NCI-H345 treated with DMSO at 0.1 percent for 48 hours (cell line): ENCODE measurements at regions not wholly inside any gene's neighbourhood (a gene's known extent, or its start where the extent isn't known, plus 50 kb on each side); places are given as distances from the start of the nearest gene placed in this dataset.

Source experiments
- DNase-seq: peaks from one replicate; lab custom pipeline; 2025; ENCODE audit not compliant: unreplicated experiment; lab: John Stamatoyannopoulos, UW

- DNase-seq, result no peak
Observed at GRCh38 chr7:115719963-115720362, 310.6 kb downstream of the TFEC start.

- DNase-seq, result no peak
Observed at GRCh38 chr7:115709664-115710063, 320.9 kb downstream of the TFEC start.

DNA sequence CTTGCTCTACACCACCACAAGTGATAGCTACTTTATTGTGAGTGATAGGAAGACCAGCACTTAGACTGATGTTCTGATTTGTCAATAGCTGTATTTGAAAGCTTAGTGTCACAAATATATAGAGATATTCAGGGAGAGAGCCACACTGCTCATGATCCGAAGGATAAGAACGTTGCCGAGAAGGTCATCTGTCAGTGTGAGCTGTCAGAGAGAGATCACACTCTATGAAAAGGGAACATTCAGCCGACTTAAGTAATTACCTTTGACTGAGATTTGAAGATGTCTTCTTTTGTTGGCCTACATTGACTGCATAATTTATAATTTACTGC is 322.6 kb downstream of the TFEC start:
- DNase-seq, result no peak

DNA sequence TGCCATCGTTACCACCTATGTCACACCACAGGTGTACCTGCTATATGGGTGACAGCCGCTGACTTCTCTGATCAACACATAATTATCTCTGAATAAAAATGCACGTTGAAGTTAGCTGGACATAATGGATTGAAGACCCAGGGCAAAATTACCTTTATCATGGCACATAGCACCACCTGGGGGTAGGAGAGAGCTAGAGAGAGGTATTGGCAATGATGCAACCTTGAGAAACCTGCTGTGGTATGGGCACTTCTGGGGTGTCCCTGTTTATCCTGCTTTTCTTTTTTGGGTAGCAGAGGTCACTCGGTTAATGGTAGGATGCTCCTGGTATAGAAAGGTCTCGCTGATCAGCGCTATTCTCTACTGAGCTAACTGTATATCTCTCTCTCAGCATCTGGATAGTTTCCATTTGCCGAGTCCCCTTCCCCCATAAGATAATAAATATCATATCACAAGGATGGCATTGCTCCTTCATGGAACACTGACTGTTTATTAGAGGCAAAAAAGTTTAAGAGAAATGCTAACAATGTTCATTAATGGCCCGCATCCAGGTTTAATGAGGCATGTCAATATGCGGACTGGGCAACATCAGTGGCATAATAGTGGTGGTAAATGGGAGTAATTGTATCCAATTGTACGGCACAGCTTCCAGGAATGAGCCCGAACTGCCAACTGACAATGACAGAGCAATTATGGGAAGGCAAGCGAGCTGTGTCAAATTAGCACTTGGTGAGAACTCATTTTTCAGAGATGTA is 323.1 kb downstream of the TFEC start:
- DNase-seq, result peak; percentile 85

- no peak for DNase-seq
Observed at GRCh38 chr7:115704884-115705283, 325.7 kb downstream of the TFEC start.

- no peak for DNase-seq
Observed at GRCh38 chr7:115701141-115701540, 329.4 kb downstream of the TFEC start.

DNA sequence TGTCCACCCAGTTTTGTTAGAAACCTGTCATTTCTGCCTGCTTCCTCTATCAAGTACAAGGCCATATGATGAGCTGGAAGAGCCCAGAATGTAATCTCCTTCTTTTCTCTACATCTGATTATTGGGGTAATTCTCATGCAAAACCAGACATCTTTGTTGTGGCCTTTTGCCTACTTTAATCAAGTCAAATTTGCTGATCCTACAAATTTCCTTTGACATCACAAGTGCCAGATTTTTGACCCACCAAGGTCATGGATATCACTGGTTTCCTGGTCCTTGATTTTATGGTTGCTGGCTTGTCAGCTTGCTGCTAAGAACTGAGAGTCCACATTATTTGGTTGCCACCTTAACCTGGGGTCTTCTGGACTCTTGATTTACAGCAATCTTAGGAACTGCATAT is 336.1 kb downstream of the TFEC start:
- no peak for DNase-seq

GRCh38 chr7:115693779-115694178 is 336.8 kb downstream of the TFEC start:
- no peak for DNase-seq

DNA sequence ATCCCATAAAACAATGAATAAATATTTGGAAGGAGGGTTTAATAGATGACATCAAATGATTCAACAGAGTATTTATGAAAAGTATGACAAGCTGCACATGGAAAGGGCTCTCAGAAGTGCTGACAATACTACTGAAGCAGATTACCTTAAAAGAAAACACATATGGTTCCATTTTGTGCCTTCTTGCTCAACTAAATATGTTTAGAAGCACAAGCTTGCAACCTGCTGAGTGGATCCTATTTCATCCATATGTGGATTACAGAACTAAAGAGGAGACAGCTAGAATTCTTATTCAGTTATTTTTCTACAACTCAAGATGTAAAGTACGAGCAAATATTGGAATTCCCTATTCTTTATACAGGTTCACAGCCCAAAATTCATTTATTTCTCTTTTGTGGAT is 340.6 kb downstream of the TFEC start:
- DNase-seq, result no peak

DNA sequence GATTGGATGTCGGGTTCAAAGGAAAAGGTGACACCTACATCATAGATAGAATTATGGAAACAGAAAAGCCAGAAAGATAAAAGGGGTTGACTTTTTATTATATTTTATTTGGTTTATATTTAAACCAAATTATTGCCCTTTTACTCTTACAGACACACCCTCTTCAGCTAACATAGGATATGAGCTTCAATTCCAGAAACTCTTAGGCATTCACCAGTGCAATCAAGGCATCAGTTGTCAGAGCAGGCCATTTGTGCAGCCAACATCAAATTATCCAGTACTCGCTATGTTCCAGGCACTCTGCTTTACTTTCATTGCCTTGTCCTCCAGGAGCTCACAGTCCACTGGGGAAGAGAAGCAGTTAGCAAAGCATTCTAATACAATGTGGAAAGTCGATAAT is 347.5 kb downstream of the TFEC start:
- no peak for DNase-seq

DNA sequence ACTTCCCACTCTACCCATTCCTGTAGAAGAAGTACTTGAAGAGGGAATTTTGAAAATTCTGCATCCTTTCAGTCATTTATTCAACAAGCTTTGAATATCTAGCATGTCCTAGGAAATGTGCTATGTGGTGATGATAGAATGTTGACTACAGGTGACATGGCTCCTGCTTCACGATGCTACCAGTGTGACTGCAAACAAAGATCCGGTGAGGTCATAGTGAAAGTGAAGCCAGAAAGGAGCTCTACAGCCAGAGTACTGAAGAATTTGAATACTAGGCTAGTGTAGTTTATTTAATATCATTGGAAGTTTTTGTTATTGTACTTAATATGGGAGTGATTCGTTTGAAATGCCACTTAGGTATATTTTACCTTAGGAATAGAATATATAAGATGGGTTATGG is 348.1 kb downstream of the TFEC start:
- no peak for DNase-seq

DNA sequence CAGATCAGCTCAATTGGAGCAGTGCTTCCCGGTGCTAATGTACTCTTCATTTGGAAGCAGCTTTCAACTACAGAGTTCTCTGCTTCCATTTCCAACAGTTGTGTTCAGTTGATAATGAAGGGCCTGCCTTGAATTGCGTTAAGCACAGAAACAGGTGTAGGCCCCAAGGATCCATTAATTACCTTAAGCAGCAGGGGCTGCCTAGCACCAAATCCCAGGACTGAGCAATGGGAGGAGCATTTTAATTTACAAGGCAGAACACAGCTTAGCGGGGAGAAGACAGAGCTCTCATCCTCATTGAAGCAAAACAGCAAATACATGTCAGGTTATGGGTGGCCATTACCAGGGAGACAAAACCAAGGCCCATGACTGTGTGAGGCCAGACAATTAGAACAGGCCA is 349.6 kb downstream of the TFEC start:
- no peak for DNase-seq

- no peak for DNase-seq
Observed at GRCh38 chr7:115679976-115680375, 350.6 kb downstream of the TFEC start.

- no peak for DNase-seq
Observed at GRCh38 chr7:115679423-115679822, 351.1 kb downstream of the TFEC start.

DNA sequence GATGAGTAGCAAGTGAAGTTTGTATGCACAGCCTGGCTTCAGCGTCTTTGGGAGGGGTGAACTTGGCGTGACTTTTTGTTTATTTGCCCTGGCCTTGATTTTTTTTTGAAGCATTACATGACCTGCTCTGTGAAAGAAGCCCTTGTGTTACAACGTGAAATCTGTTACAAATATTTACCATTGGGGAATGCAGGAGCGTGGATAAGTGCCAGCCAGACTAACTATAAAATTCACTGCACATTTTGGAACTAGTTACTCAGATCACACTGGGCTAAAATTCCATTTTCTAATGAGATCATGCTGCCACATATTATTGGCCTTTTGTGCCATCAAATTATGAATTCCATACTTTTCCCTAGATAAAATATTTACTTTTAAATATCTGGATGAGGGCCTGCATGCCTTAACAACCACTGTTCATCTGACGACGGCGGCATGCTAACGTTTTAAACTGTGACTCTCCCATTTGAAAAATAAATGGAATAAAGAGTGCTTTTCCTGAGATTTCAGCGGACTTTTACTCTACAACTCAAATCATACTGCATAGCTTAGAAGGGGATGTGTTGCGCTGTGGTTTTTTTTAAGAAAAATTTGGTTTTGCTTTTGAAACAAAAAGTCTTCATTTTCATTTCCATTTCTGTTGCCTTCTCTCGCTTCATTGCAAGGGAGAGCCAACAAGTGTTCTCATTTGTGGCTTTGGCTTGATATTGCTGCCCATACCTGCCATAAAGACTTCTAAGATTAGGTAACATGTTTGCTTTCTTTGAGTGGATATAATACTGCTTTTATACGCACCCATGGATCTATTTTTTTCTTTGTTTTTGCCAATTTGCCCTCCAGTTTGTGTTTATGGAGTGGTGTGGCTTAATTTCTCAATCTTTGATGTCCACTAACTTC is 352.2 kb downstream of the TFEC start:
- DNase-seq, result no peak

- no peak for DNase-seq
Observed at GRCh38 chr7:115676707-115677106, 353.9 kb downstream of the TFEC start.

- DNase-seq, result peak; percentile 15
Observed at GRCh38 chr7:115676080-115676479, 354.5 kb downstream of the TFEC start.

GRCh38 chr7:115674467-115675024 is 356.0 kb downstream of the TFEC start:
- DNase-seq, result no peak

- no peak for DNase-seq
Observed at GRCh38 chr7:115672024-115672423, 358.5 kb downstream of the TFEC start.

- DNase-seq, result no peak
Observed at GRCh38 chr7:115662676-115663075, 367.9 kb downstream of the TFEC start.

DNA sequence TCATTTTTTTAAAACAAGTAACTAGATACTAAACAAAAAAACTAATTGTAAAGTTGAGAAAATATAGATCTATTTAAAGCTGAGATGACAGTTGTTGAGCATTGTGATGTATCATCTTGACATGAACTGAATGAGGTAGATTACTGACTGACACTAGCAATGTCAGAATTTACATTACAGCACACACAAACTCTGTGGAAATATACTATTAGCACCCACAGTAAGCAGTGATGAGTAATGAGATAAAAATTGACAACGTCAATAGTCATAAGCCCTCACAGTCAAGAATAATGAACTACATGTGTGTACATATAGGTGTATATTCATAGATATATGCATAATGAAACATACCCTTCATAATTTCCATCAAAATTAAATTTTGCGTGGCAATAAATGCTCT is 368.4 kb downstream of the TFEC start:
- no peak for DNase-seq

GRCh38 chr7:115658223-115658622 is 372.3 kb downstream of the TFEC start:
- DNase-seq, result no peak
